OCI-LY3 (cell line): ENCODE measurements at regions not wholly inside any gene's neighbourhood (a gene's known extent, or its start where the extent isn't known, plus 50 kb on each side); places are given as distances from the start of the nearest gene placed in this dataset.

ENCODE experiments used
- CTCF ChIP-seq: fragments of 200-600, 300-600 bp; sonication (generic); IDR thresholded peaks from 2 replicates; pipeline ENCODE4 v1.5.1; 2014; ENCODE audit warnings: antibody characterized with exemption, low read length, low read depth
- EZH2phosphoT487 ChIP-seq: fragments of 200-600 bp; shearing (Covaris generic); IDR thresholded peaks from 2 replicates; pipeline ENCODE4 v1.6.1; 2018; ENCODE audit warnings: antibody characterized with exemption, mixed run types, low read depth

- TF ChIP-seq EZH2phosphoT487 (no peak), CTCF (no peak)
Observed at GRCh38 chr1:239170828-239171227, 215.5 kb upstream of the CHRM3 start.
